IPS-NIHi7 (cell line): ENCODE measurements at regions not wholly inside any gene's neighbourhood (a gene's known extent, or its start where the extent isn't known, plus 50 kb on each side); places are given as distances from the start of the nearest gene placed in this dataset.
"Not testable (repeated sequence)": the region's sequence is repeated elsewhere in the genome, so short reads cannot be mapped to it uniquely, and the experiment has no call there.

Experiments
- DNase-seq: peaks from one replicate; pipeline ENCODE4 v3.0.0; 2012; ENCODE audit warnings: mixed read lengths; ENCODE audit errors: extremely low spot score

DNA sequence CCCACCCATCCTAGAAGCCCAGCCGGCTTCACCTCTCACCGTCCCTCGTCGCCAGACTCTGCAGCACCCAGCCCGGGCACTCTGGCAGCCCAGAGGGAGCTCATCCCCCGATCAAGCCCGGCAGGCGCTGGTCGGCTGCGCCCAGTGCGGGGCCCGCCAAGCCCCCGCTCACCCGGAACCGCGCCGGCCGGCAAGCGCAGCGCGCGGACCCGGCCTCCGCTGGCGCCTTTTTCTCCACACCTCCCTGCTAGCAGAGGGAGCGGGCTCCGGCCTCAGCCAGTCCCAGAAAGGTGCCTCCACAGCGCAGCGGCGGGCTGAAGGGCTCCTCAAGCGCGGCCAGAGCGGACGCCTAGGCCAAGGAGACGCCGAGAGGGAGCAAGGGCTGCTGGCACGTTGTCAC, 2023.3 kb downstream of the NCAM2 start:
- no peak for DNase-seq

DNA sequence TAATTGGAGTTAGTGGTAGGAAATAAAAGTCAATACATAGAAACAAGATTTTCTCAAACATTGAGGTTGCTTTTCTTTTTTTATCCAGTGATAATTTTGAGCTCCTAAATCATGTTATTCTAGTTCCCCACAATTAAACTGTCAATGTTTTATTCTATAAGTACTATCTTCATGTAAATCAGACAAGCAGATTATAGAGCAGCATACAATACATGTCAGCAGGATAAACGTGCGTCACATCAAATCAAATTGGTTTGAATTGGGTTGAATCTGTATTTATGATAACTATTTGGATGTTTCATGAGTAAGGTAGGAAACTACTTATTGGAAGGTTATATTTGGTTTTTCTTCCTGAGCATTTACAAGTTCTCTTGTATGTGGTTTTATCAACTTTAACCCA, 2028.7 kb downstream of the NCAM2 start:
- DNase-seq = no peak

DNA sequence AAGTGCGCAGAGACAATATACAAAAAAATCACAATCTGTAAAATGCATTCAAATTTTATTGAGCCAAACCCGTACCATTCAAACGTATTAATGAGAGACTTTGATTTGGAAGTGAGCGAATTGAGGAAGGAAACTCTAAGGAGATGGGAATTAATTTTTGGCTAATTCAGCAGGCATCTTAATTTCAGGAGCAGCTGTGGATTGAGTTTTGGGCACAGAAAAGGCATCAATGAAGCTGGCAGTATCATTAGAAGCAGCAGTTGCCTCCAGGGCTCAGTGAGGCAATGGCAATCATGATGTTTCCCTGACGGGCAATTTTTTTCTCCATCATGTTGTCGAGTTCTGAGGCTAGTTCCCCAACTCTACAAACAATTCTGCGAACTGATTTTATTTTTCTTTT, 2041.6 kb downstream of the NCAM2 start:
- DNase-seq = no peak

DNA sequence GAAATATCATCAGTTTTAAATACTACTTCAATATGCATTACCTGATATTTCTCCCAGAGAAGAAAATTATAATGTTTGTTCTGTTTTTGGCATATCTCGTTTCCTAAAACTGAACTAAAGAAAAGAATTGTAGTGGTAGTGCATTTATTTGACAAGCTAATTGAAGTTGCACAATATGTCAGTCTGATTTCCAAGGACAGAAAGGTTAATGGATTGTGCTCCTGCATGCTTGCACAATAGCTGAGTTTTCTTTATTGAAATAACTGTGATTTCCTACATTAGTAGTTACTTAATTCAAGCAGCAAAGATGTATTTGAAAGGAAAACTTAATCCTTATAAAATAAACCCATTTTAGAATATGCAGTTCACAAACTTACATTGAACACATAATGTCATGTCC, 2047.7 kb downstream of the NCAM2 start:
- DNase-seq = no peak

DNA sequence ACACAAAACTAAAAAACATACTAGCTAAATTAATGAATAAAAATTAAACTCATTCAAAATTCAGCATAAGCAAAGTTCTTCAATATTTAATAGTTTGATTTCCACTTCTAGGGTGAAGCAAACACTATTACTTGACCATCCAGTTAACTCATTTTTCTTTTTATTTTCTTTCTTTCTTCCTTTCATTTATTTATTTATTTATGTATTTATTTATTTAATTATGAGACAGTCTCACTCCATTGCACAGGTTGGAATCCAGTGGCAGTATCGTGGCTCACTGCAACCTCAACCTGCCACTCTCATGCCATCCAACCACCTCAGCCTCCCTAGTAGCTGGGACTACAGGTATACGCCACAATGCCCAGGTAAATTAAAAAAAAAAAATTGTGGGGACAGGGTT, 2069.5 kb downstream of the NCAM2 start:
- DNase-seq = no peak

DNA sequence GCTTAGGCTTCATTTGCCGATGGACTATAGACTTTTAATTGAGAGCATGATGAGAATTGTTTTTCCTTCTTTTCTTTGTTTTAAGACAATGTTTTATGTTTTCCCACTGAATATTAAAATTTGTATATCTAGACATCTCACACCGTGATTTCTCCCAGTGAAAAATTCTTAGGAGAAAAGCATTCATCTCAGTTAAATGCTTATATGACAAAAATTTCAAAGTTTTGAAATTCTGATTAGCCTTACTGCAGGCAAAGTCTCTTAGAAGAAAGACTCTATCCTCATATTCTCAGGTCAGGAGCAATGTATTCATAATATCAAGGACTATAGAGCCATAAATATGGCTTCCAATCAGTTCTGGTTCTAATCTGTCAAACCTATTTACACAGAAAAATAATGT, 2085.0 kb downstream of the NCAM2 start:
- DNase-seq = no peak

DNA sequence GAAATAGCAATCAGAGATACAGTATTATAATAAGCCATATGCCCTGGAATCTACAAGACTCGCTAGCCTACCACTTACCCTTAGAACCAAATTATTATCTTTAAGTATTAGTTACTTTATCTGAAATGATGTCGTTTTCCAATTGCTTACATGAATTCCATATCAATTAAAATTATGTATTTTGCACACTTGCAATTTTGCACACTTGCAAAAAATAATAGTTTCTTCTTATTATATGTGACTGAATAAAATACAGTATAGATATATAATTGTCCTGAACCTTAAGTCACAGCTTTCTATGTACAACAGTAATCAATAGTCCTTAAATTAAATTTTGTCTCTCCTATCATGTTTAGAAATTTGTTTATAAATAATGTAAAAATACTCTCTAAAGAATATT, 2095.1 kb downstream of the NCAM2 start:
- no peak for DNase-seq

DNA sequence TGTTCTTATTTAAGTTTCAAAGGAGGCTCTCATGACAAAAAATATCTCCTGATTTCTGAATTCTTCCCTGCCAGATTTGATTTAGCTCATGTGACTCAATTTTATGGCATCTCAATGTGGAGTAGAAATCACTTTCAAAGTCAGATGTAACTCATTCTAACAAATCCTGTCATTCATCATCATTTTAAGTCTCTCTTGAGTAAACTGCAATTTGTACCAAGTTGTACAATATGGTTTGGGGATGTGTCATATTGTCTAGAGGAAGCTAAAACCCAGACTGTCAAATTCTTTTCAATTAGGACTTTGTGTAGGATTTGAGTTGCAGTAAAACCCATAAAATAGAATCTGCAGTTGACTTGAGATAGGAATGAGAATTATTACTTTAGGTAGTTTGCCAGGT, 2101.0 kb downstream of the NCAM2 start:
- no peak for DNase-seq

DNA sequence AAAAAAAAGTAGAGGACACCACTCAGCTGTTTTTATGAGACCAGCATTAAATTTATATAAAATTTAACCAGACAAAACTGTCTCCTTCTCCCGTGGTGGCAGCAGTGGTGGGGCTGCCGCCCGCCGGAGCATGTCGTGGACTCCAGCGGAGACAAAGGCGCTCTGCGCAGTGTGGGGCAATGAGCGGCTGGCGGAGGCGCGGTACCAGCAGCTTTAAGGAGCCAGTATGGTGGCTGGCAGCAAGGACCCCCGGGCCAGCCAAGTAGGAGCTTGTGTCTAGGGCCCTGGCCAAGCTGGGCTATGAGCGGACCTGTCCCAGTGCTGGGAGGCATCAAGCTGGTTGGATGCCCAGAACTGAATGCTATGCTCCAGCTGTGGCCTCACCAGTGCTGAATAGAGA, 2102.9 kb downstream of the NCAM2 start:
- DNase-seq = no peak

DNA sequence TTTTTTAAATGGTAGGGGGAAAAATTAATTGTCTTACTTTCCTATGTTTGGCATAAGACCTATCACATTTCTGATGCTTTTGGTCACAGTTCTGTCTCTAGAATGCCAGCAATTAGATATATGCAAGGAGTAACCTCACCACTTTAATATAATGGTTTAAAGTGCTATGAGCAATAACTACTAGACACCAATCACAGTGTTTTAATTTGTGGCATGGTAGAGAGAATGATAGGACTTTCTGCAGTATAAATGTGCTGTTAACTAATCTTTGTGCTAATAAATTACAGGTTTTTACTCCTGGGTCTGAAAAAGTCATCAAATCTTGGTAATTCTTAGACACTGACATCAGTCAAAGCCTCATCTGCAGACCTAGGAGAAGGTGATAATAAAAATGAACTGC, 2110.3 kb downstream of the NCAM2 start:
- no peak for DNase-seq

DNA sequence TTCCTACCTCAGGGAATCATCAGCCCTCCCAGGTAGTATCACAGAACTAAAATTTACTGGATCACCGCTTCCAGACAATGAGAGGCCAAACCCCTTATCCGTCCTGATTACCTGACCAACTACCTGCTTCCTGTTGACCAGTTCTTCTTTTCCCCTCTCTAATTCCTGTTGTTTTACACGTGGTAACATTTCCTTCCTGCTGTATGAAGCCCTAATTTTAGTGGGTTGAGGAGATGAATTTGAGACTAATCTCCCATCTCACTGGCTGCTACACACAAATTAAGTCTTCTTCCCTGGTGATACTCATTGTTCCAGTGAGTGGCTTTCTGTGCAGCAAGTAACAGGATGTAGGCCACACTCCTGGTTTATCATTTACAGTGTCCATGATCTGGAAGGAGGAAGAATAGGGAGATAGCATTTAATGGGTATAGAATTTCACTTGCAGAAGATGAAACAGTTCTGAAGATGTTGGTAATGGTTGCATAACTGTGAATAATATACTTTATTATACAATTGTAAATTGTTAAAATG, 2112.9 kb downstream of the NCAM2 start:
- DNase-seq = no peak

DNA sequence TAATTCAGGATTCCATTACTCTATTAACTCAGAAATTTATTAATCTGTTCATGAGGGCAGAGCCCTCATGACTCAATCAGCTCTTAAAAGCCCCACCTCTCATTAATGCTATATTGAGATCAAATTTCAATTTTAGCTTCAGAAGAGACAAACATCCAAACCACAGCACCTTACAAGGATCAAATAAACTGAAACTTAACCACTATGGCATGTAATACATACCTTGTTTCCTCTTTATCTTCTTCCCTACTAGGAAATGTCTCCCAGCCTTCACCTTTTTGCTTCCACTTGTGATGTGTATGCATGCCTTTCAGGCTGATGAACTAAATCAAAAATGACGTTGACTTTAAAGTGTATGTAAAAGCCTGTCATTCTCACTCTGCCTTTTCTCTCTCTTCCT, 2121.3 kb downstream of the NCAM2 start:
- no peak for DNase-seq

DNA sequence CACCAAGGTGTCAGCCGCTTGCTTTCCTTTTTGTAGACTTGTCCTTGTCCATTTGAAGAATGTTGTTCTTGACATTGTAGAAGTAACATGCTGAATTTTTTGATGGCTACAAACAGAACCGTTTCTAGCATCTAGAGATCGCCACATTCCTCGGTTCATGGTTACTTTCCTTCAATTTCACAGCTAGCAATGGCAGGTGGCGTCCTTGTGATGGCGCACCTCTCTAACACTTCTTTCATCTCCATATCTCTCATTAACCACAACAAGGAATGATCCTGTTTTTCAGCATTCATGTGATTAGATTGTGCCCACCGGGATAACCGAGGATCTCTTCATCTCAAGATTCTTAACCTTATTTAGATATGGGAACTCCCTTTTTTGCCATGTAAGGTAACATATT, 2129.8 kb downstream of the NCAM2 start:
- no peak for DNase-seq

DNA sequence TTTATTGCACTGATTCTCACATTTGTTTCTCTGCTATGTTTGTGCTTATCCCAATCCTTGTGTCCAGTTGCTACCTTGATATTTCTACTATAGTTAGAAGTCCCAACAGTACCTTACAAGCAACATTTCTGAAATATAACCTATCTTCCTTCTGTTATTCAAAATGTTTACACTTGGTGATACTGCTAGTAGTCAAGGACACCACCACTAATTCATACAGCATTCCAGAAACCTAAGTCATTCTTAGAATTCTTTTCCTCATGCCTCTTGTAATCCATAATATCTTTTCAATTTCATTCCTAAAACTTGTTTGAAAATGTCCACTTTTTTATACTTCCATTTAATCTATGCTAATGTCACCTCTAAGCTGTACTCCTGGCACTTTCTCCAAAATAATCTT, 2132.1 kb downstream of the NCAM2 start:
- no peak for DNase-seq

DNA sequence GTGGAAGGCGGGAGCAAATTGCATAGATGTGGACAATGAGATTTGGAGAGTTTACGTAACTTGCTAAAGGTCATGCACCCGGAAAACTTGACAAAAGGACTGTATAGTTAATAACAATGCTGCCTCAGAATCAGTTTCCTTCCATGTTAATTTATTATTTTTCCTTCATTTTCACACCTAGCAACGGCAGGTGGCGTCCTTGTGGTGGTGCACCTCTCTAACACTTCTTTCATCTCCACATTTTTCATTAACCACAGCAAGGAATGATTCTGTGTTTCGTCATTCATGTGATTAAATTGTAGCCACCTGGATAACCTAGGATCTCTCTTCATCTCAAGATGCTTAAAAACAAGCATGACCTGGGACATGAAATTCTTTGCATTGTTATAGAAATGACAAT, 2133.0 kb downstream of the NCAM2 start:
- no peak for DNase-seq

DNA sequence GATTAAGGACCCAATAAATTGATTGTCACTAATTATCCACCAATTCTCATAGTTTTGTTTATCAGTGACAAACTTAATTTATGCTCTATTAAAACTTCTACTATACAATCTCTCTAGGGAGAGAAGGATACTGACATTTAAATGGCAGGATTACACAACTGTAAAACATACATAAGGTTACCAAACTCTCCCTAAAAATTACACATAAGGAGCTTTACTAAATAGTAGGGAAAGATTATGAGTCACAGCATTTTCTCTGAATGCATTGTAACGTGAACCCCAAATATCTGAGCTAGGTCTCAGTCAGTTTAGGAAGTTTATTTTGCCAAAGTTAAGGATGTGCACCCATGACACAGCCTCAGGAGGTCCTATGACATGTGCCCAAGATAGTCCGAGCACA, 2140.6 kb downstream of the NCAM2 start:
- no peak for DNase-seq

DNA sequence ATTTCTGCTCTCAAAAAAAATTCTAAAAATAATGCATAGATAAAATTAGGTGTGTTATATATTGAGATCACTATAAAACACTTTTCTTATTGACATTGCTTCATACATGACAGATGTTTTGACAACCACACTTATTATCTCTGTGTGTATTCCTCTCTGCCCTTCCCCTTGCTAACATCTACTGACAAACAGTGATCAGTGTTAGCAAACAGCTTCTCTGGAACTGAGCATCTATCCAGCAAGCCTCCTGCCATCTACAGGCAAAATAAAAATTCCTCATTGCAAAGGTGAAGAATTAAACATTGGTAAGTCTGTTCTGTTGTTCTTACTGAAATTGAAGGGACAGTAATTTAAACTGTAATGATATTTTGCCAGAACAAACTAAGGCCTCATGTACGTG, 2153.9 kb downstream of the NCAM2 start:
- no peak for DNase-seq

DNA sequence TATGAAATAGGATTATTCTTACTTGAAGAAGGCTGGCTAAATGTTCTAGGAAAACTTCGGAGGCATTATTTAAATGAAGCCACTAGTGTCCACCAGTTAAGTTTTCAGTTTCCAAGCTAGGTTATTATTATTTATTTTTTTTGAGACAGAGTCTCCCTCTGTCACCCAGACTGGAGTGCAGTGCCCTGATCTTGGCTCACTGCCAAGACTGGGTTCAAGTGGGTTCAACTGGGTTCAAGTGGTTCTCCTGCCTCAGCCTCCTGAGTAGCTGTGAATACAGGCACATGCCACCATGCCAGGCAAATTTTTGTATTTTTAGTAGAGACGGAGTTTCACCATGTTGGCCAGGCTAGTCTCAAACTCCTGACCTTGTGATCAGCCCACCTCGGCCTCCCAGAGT, 2155.6 kb downstream of the NCAM2 start:
- DNase-seq = not testable (repeated sequence)

DNA sequence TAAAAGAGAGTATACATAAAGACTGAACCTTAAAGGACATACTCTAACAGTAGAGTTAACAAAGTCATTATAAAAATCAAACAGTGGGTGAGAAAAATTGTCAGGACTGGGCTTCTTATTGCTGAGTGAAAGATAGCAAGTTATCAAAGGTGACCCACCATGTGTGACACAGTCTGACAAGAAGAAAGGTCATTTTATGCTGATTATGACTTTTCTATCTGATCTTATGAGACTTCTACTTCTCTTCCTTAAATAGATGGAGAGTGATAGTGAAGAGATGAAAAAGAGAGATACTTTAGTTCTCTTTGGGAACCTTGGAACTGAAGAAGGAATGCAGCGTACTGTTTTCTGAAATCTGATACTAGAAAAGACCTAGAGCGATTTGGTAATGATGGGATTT, 2157.1 kb downstream of the NCAM2 start:
- DNase-seq = no peak

DNA sequence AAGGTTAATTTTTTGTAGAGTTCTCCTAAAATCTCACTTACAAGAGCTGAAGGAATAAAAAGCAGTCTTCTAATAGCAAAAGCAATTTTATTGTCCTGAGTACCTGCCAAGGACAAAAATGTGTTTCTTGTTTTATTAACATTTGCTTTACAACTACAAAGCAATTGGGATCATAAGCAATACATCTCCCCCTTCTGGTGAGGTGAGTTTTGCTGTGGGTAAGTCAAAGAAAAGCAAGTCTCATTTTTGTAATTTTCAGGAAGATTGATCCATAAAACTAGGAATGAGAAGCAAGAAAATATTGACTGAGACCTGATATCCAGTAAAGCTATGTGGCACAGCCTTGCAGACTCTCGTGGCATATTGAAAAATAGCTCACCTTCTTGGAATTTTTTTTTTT, 2162.7 kb downstream of the NCAM2 start:
- no peak for DNase-seq

DNA sequence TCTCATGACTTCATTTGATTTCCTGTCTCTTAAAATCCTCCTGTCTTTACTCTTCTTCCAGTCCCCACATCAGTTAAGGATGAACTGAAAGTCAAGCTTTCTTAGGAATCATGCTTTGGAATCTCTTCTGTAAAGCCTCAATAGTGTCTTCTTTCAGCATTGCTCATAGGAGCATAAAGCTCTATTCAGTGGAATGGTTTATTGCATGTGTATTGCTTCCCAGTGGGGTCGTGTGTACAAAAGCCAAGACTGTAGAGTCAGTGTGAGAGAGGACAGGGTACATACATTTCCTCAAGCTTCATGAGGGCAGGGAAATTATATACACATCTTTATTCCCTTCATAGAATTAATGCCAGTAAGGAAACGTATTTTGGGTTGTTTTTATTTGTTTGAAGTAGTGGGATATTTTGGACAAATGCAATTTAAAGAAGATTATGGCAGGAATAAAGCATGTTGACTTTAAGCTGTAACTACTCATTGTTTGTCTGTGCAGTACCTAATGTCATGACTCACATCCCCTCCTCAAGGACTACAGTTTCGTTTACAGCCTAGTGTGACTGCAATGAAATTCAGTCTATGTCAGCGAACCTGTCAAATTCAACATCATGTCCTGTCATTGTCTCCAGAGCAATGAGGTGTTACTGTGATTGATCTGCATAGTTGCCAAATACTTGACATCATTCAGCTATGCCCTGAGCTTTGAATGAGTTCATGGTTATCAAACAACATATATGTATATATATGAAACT, 2164.2 kb downstream of the NCAM2 start:
- DNase-seq = no peak
